Activated CD4-positive, alpha-beta memory T cell treated with anti-CD3 and anti-CD28 coated beads for 36 hours (primary cell): ENCODE measurements at regions not wholly inside any gene's neighbourhood (a gene's known extent, or its start where the extent isn't known, plus 50 kb on each side); places are given as distances from the start of the nearest gene placed in this dataset.

Experiments used
- CTCF ChIA-PET: fragments of 350-600 bp; sonication (Branson Sonifier 250); formaldehyde crosslinking; loops from one replicate; lab custom pipeline; 2021; ENCODE audit warnings: antibody characterized with exemption, inconsistent platforms; lab: Charles Lee
- POLR2A ChIA-PET: fragments of 350-600 bp; sonication (Branson Sonifier 250); formaldehyde crosslinking; loops from one replicate; lab custom pipeline; 2021; ENCODE audit warnings: antibody characterized with exemption; lab: Charles Lee
- DNase-seq: peaks from one replicate; pipeline ENCODE4 v3.0.0-alpha.2; 2020
- H3K27ac Mint-ChIP-seq: one replicate; pipeline ENCODE4 v1.8.0; 2021; ENCODE audit warnings: mixed read lengths
- H3K27me3 Mint-ChIP-seq: one replicate; pipeline ENCODE4 v1.8.0; 2021; ENCODE audit warnings: mixed read lengths
- H3K36me3 Mint-ChIP-seq: one replicate; pipeline ENCODE4 v1.8.0; 2021; ENCODE audit warnings: mixed read lengths
- H3K4me1 Mint-ChIP-seq: one replicate; pipeline ENCODE4 v1.8.0; 2021; ENCODE audit warnings: low read depth, mixed read lengths
- H3K4me3 Mint-ChIP-seq: one replicate; pipeline ENCODE4 v1.8.0; 2021; ENCODE audit warnings: mild to moderate bottlenecking, mixed read lengths
- H3K9me3 Mint-ChIP-seq: one replicate; pipeline ENCODE4 v1.8.0; 2021; ENCODE audit warnings: mixed read lengths
- intact Hi-C: fragments of 100-400 bp; cut with micrococcal nuclease; formaldehyde crosslinking; loops from one replicate; pipeline ENCODE4 v1.15.1; 2023

- peak overlapping the region; percentile 2 for H3K4me3 Mint-ChIP-seq
- no peaks in the 10 kb centered on the region for H3K36me3 Mint-ChIP-seq
- intact Hi-C loops = loop anchor here (2.0 to 10.0 kb wide), 5 partner anchors 42 to 604 kb away; partner anchors contain the start of gene EIF1AY
- H3K4me1 Mint-ChIP-seq = peaks cover 20% of the 10 kb centered on the region
- no peaks in the 10 kb centered on the region for H3K27me3 Mint-ChIP-seq
- ChIA-PET CTCF (no interaction called here), POLR2A (no interaction called here)
- peak overlapping the region; percentile 18 for H3K27ac Mint-ChIP-seq
- DNase-seq = peak; percentile 67
- H3K9me3 Mint-ChIP-seq = no peaks in the 10 kb centered on the region
These were observed 330.2 kb upstream of the RBMY1B start for GRCh38 chrY:21180921-21181320.

GRCh38 chrY:21184271-21184670 is 326.9 kb upstream of the RBMY1B start:
- intact Hi-C loops = loop anchor here (5.0 to 10.0 kb wide), 3 partner anchors 99 to 607 kb away; partner anchors contain the start of gene EIF1AY
- H3K4me3 Mint-ChIP-seq = no peak overlapping the region

GRCh38 chrY:21185419-21186105 is 325.6 kb upstream of the RBMY1B start:
- H3K4me1 Mint-ChIP-seq = peaks cover 12% of the 10 kb centered on the region
- no peak for DNase-seq
- no peaks in the 10 kb centered on the region for H3K36me3 Mint-ChIP-seq
- H3K27me3 Mint-ChIP-seq = no peaks in the 10 kb centered on the region
- CTCF ChIA-PET = no interaction called here
- intact Hi-C loops = loop anchor here (10.0 kb wide), 2 partner anchors 101 to 161 kb away; no protein-coding TSS in a partner anchor
- H3K4me3 Mint-ChIP-seq = no peak overlapping the region
- no peak overlapping the region for H3K27ac Mint-ChIP-seq
- no peaks in the 10 kb centered on the region for H3K9me3 Mint-ChIP-seq
- POLR2A ChIA-PET = no interaction called here

More at GRCh38 chrY:21184271-21184670, 326.9 kb upstream of the RBMY1B start:
- CTCF ChIA-PET = no interaction called here
- no peak overlapping the region for H3K27ac Mint-ChIP-seq
- H3K36me3 Mint-ChIP-seq = no peaks in the 10 kb centered on the region
- no peaks in the 10 kb centered on the region for H3K9me3 Mint-ChIP-seq
- peaks cover 14% of the 10 kb centered on the region for H3K4me1 Mint-ChIP-seq
- DNase-seq = no peak
- no peaks in the 10 kb centered on the region for H3K27me3 Mint-ChIP-seq
- POLR2A ChIA-PET = no interaction called here

- H3K4me1 Mint-ChIP-seq = peaks cover 5% of the 10 kb centered on the region
- H3K9me3 Mint-ChIP-seq = no peaks in the 10 kb centered on the region
- no peak for DNase-seq
- ChIA-PET POLR2A (no interaction called here), CTCF (no interaction called here)
- H3K4me3 Mint-ChIP-seq = no peak overlapping the region
- peaks cover 4% of the 10 kb centered on the region for H3K36me3 Mint-ChIP-seq
- no peaks in the 10 kb centered on the region for H3K27me3 Mint-ChIP-seq
- H3K27ac Mint-ChIP-seq = no peak overlapping the region
- intact Hi-C loops = no loop called here
These were observed 318.4 kb upstream of the RBMY1B start for GRCh38 chrY:21192694-21193093.

GRCh38 chrY:21200246-21200645 is 310.9 kb upstream of the RBMY1B start:
- H3K9me3 Mint-ChIP-seq = peaks cover 5% of the 10 kb centered on the region
- peaks cover 7% of the 10 kb centered on the region for H3K36me3 Mint-ChIP-seq
- CTCF ChIA-PET = no interaction called here
- POLR2A ChIA-PET = no interaction called here
- intact Hi-C loops = no loop called here
- H3K27ac Mint-ChIP-seq = no peak overlapping the region
- no peak overlapping the region for H3K4me3 Mint-ChIP-seq
- H3K4me1 Mint-ChIP-seq = peaks cover 3% of the 10 kb centered on the region
- no peak for DNase-seq
- H3K27me3 Mint-ChIP-seq = no peaks in the 10 kb centered on the region

GRCh38 chrY:21227849-21228248 is 283.3 kb upstream of the RBMY1B start:
- no peak overlapping the region for H3K27ac Mint-ChIP-seq
- H3K27me3 Mint-ChIP-seq = no peaks in the 10 kb centered on the region
- DNase-seq = no peak
- ChIA-PET POLR2A (no interaction called here), CTCF (no interaction called here)
- H3K4me3 Mint-ChIP-seq = no peak overlapping the region
- H3K4me1 Mint-ChIP-seq = no peaks in the 10 kb centered on the region
- intact Hi-C loops = no loop called here
- no peaks in the 10 kb centered on the region for H3K36me3 Mint-ChIP-seq
- H3K9me3 Mint-ChIP-seq = peaks cover 1% of the 10 kb centered on the region

- Mint-ChIP-seq H3K4me3 (peak overlapping the region; percentile 38), H3K4me1 (peaks cover 43% of the 10 kb centered on the region), H3K36me3 (peaks cover 13% of the 10 kb centered on the region), H3K27ac (peak overlapping the region; percentile 93), H3K27me3 (no peaks in the 10 kb centered on the region), H3K9me3 (no peaks in the 10 kb centered on the region)
- POLR2A ChIA-PET = no interaction called here
- CTCF ChIA-PET = interaction anchor here (0.8 kb wide), 1 partner anchor 16 kb away, joined by 3 read pairs; no protein-coding TSS in a partner anchor
- peak; percentile 35 for DNase-seq
- intact Hi-C loops = loop anchor here (1.0 to 10.0 kb wide), 4 partner anchors 8 to 425 kb away; no protein-coding TSS in a partner anchor
These were observed 270.9 kb upstream of the RBMY1B start for GRCh38 chrY:21240221-21240620.

GRCh38 chrY:21240662-21241310 is 270.4 kb upstream of the RBMY1B start:
- Mint-ChIP-seq H3K36me3 (peaks cover 13% of the 10 kb centered on the region), H3K4me1 (peaks cover 43% of the 10 kb centered on the region), H3K27me3 (no peaks in the 10 kb centered on the region), H3K9me3 (no peaks in the 10 kb centered on the region), H3K4me3 (peak overlapping the region; percentile 38), H3K27ac (peak overlapping the region; percentile 93)
- no peak for DNase-seq
- intact Hi-C loops = loop anchor here (1.0 to 10.0 kb wide), 4 partner anchors 8 to 426 kb away; no protein-coding TSS in a partner anchor
- ChIA-PET POLR2A (no interaction called here), CTCF (interaction anchor here (0.8 kb wide), 1 partner anchor 16 kb away, joined by 3 read pairs; no protein-coding TSS in a partner anchor)

GRCh38 chrY:21242793-21243192 is 268.3 kb upstream of the RBMY1B start:
- Mint-ChIP-seq H3K9me3 (no peaks in the 10 kb centered on the region), H3K27ac (peak overlapping the region; percentile 93), H3K4me3 (no peak overlapping the region), H3K4me1 (peaks cover 54% of the 10 kb centered on the region), H3K27me3 (no peaks in the 10 kb centered on the region), H3K36me3 (peaks cover 13% of the 10 kb centered on the region)
- no peak for DNase-seq
- intact Hi-C loops = loop anchor here (5.0 to 10.0 kb wide), 2 partner anchors 220 to 428 kb away; no protein-coding TSS in a partner anchor
- CTCF ChIA-PET = no interaction called here
- POLR2A ChIA-PET = no interaction called here

GRCh38 chrY:21246780-21247179 is 264.4 kb upstream of the RBMY1B start:
- CTCF ChIA-PET = no interaction called here

GRCh38 chrY:21248591-21248990 is 262.5 kb upstream of the RBMY1B start:
- DNase-seq = peak; percentile 34
- ChIA-PET CTCF (interaction anchor here (1.1 kb wide), 1 partner anchor 503 kb away, joined by 3 read pairs; no protein-coding TSS in a partner anchor), POLR2A (interaction anchor here (1.6 kb wide), 1 partner anchor 673 kb away, joined by 7 read pairs; the partner anchor contains the start of gene EIF1AY)
- H3K36me3 Mint-ChIP-seq = peaks cover 5% of the 10 kb centered on the region
- H3K9me3 Mint-ChIP-seq = no peaks in the 10 kb centered on the region
- H3K27ac Mint-ChIP-seq = peak overlapping the region; percentile 95
- no peaks in the 10 kb centered on the region for H3K27me3 Mint-ChIP-seq
- intact Hi-C loops = loop anchor here (1.0 to 10.0 kb wide), 5 partner anchors 8 to 672 kb away; no protein-coding TSS in a partner anchor
- H3K4me3 Mint-ChIP-seq = peak overlapping the region; percentile 64
- peaks cover 46% of the 10 kb centered on the region for H3K4me1 Mint-ChIP-seq

More at GRCh38 chrY:21246780-21247179, 264.4 kb upstream of the RBMY1B start:
- Mint-ChIP-seq H3K9me3 (no peaks in the 10 kb centered on the region), H3K36me3 (peaks cover 7% of the 10 kb centered on the region), H3K4me3 (no peak overlapping the region), H3K27ac (peak overlapping the region; percentile 75), H3K4me1 (peaks cover 54% of the 10 kb centered on the region), H3K27me3 (no peaks in the 10 kb centered on the region)
- POLR2A ChIA-PET = no interaction called here
- intact Hi-C loops = loop anchor here (5.0 to 10.0 kb wide), 2 partner anchors 109 to 432 kb away; no protein-coding TSS in a partner anchor
- no peak for DNase-seq
